Trophoblast cell (in vitro differentiated cells and primary cell): ENCODE measurements at regions not wholly inside any gene's neighbourhood (a gene's known extent, or its start where the extent isn't known, plus 50 kb on each side); places are given as distances from the start of the nearest gene placed in this dataset.
"Not testable (repeated sequence)": the region's sequence is repeated elsewhere in the genome, so short reads cannot be mapped to it uniquely, and the experiment has no call there.

Experiments used
- DNase-seq, 2 donors: peaks; one replicate each; pipeline ENCODE4 v3.0.0-alpha.2; 2016
- H2AFZ ChIP-seq: 2 replicates; pipeline ENCODE4 v1.6.1; 2013; ENCODE audit warnings: low read length, moderate library complexity, mild to moderate bottlenecking; ENCODE audit not compliant: insufficient read depth, poor library complexity
- H2AK5ac ChIP-seq: 2 replicates; pipeline ENCODE4 v1.6.1; 2013; ENCODE audit warnings: mild to moderate bottlenecking, low read length
- H2BK120ac ChIP-seq: 2 replicates; pipeline ENCODE4 v1.6.1; 2013; ENCODE audit warnings: low read length, mild to moderate bottlenecking, moderate library complexity; ENCODE audit not compliant: insufficient read depth, poor library complexity
- H2BK12ac ChIP-seq: 2 replicates; pipeline ENCODE4 v1.6.1; 2013; ENCODE audit warnings: mild to moderate bottlenecking, low read length, moderate library complexity
- H2BK5ac ChIP-seq: 2 replicates; pipeline ENCODE4 v1.6.1; 2013; ENCODE audit warnings: low read length, low read depth, moderate library complexity, mild to moderate bottlenecking; ENCODE audit not compliant: poor library complexity
- H3K14ac ChIP-seq: 2 replicates; pipeline ENCODE4 v1.6.1; 2013; ENCODE audit warnings: mild to moderate bottlenecking, low read length
- H3K18ac ChIP-seq: 2 replicates; pipeline ENCODE4 v1.6.1; 2013; ENCODE audit warnings: mild to moderate bottlenecking, low read length
- H3K23ac ChIP-seq: 2 replicates; pipeline ENCODE4 v1.6.1; 2013; ENCODE audit warnings: low read length
- H3K27ac ChIP-seq: 2 replicates; pipeline ENCODE4 v1.5.1; 2013; ENCODE audit warnings: low read depth, mild to moderate bottlenecking, inconsistent platforms, low read length, moderate library complexity
- H3K27me3 ChIP-seq: 2 replicates; pipeline ENCODE4 v1.6.1; 2013; ENCODE audit warnings: inconsistent platforms, mild to moderate bottlenecking, low read length, moderate library complexity; ENCODE audit not compliant: insufficient read depth
- H3K36me3 ChIP-seq, 2 experiments: 1 replicate in 1 of 2; 2 replicates in 1 of 2; pipeline ENCODE4 v1.6.1; 2013; ENCODE audit warnings: low read length in 2 of 2, mild to moderate bottlenecking in 2 of 2, moderate library complexity in 1 of 2; ENCODE audit not compliant: insufficient read depth in 2 of 2, control insufficient read depth in 1 of 2
- H3K4ac ChIP-seq: 2 replicates; pipeline ENCODE4 v1.6.1; 2013; ENCODE audit warnings: low read depth, mild to moderate bottlenecking, low read length, moderate library complexity
- H3K4me1 ChIP-seq, 2 experiments: 1 replicate in 1 of 2; 2 replicates in 1 of 2; pipeline ENCODE4 v1.6.1; 2013; ENCODE audit warnings: low read length in 2 of 2, mild to moderate bottlenecking in 2 of 2, moderate library complexity in 1 of 2; ENCODE audit not compliant: insufficient read depth in 2 of 2, control insufficient read depth in 1 of 2
- H3K4me2 ChIP-seq: 2 replicates; pipeline ENCODE4 v1.6.1; 2013; ENCODE audit warnings: inconsistent platforms, mild to moderate bottlenecking, low read length, moderate library complexity
- H3K4me3 ChIP-seq: 2 replicates; pipeline ENCODE4 v1.5.1; 2013; ENCODE audit warnings: mild to moderate bottlenecking, low read depth, low read length, inconsistent platforms
- H3K79me1 ChIP-seq: one replicate; pipeline ENCODE4 v1.6.1; 2013; ENCODE audit warnings: low read length
- H3K79me2 ChIP-seq: 2 replicates; pipeline ENCODE4 v1.6.1; 2013; ENCODE audit warnings: low read length, mild to moderate bottlenecking; ENCODE audit not compliant: control insufficient read depth, insufficient read depth, poor library complexity
- H3K9ac ChIP-seq: 2 replicates; pipeline ENCODE4 v1.6.1; 2013; ENCODE audit warnings: mild to moderate bottlenecking, low read length
- H3K9me3 ChIP-seq: 2 replicates; pipeline ENCODE4 v1.6.1; 2013; ENCODE audit warnings: low read depth, mild to moderate bottlenecking, control low read depth, inconsistent platforms, low read length; ENCODE audit not compliant: insufficient read depth
- H4K12ac ChIP-seq: 2 replicates; pipeline ENCODE4 v1.6.1; 2013; ENCODE audit warnings: low read depth, mild to moderate bottlenecking, low read length, moderate library complexity
- H4K8ac ChIP-seq: 2 replicates; pipeline ENCODE4 v1.6.1; 2013; ENCODE audit warnings: low read depth, mild to moderate bottlenecking, low read length, moderate library complexity
- H4K91ac ChIP-seq: one replicate; pipeline ENCODE4 v1.6.1; 2013; ENCODE audit warnings: low read depth, mild to moderate bottlenecking, low read length, moderate library complexity
- WGBS: extraction: QIAGEN DNeasy Blood & Tissue Kit; methylation state at CpG from one replicate; pipeline ENCODE4 v1.1.7; 2013; ENCODE audit warnings: missing lambda C conversion rate; ENCODE audit not compliant: insufficient read length, insufficient coverage; ENCODE audit errors: extremely low coverage; 5-methylcytosine and 5-hydroxymethylcytosine counted together

DNA sequence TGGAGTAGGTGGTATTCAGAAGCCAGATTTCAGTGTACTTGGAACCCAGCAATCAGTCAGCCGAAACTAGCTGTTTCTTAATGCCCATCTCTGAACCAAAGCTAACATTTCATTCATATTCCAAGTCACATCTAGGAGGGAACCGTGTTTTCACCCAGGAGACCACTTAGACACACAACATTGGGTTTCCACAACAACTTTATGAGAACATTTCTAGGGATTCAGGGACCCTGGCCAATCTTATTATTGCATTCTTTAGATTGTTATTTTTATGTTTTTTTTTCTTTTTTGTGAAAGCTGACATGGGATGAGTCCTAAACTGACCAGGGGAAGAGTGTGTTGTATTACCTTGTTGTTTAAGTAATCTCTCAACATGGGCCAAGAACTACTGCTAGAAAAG, 72.5 kb upstream of the KIAA0040 start:
- Histone ChIP-seq H4K12ac (no peak overlapping the region), H3K4me3 (no peak overlapping the region), H4K91ac (no peak overlapping the region), H3K4me1 (peaks cover 10 to 16% of the 10 kb centered on the region in 2 experiments), H3K4ac (no peak overlapping the region), H2BK120ac (no peak overlapping the region), H2BK12ac (no peak overlapping the region), H3K9me3 (peaks cover 3% of the 10 kb centered on the region), H3K27ac (no peak overlapping the region), H3K27me3 (no peaks in the 10 kb centered on the region), H2AFZ (no peak overlapping the region), H3K18ac (no peak overlapping the region), H3K79me1 (peaks cover 21% of the 10 kb centered on the region), H3K79me2 (no peaks in the 10 kb centered on the region), H3K23ac (no peak overlapping the region), H2AK5ac (no peak overlapping the region), H2BK5ac (no peak overlapping the region), H3K36me3 (no peaks in the 10 kb centered on the region), H3K4me2 (no peak overlapping the region), H3K9ac (no peak overlapping the region), H3K14ac (no peak overlapping the region), H4K8ac (no peak overlapping the region)
- no CpG with 5 or more reads among the region's 2 CpGs for WGBS
- DNase-seq, result no peak

DNA sequence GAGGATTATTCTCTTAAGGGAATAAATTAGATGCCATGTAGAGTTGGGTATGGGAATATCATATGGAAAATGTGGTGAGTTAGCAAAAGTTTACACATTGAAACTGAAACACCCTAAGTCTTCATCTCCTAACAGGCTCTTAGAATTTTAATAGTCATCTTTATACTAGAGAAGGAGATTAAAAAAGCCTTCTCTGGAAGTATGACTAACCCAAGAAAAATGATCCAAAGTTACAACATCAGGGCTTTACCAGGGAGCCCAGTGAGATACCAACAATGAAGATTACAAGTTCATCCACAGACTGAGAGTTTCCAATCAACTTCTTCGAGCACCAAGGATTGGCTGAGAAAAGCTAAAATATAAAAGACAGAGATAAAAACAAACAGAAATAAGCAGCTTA, 70.0 kb upstream of the KIAA0040 start:
- WGBS, result no CpG with 5 or more reads among the region's 1 CpG
- no peak overlapping the region for H3K23ac ChIP-seq
- no peak overlapping the region for H3K4me2 ChIP-seq
- peaks cover 3% of the 10 kb centered on the region for H3K9me3 ChIP-seq
- no peaks in the 10 kb centered on the region for H3K27me3 ChIP-seq
- no peaks in the 10 kb centered on the region for H3K79me2 ChIP-seq
- H3K4ac ChIP-seq, result no peak overlapping the region
- no peak overlapping the region for H2BK120ac ChIP-seq
- DNase-seq, result peak in 1 of 2 donors; percentile 44
- H2AFZ ChIP-seq, result no peak overlapping the region
- H4K8ac ChIP-seq, result no peak overlapping the region
- H2BK12ac ChIP-seq, result no peak overlapping the region
- H3K36me3 ChIP-seq, result no peaks in the 10 kb centered on the region
- no peak overlapping the region for H3K9ac ChIP-seq
- H3K79me1 ChIP-seq, result peaks cover 6% of the 10 kb centered on the region
- H3K14ac ChIP-seq, result no peak overlapping the region
- H4K12ac ChIP-seq, result no peak overlapping the region
- no peak overlapping the region for H3K18ac ChIP-seq
- peaks cover 2 to 4% of the 10 kb centered on the region in 2 experiments for H3K4me1 ChIP-seq
- H2BK5ac ChIP-seq, result no peak overlapping the region
- no peak overlapping the region for H2AK5ac ChIP-seq
- no peak overlapping the region for H3K4me3 ChIP-seq
- H3K27ac ChIP-seq, result no peak overlapping the region
- H4K91ac ChIP-seq, result no peak overlapping the region

DNA sequence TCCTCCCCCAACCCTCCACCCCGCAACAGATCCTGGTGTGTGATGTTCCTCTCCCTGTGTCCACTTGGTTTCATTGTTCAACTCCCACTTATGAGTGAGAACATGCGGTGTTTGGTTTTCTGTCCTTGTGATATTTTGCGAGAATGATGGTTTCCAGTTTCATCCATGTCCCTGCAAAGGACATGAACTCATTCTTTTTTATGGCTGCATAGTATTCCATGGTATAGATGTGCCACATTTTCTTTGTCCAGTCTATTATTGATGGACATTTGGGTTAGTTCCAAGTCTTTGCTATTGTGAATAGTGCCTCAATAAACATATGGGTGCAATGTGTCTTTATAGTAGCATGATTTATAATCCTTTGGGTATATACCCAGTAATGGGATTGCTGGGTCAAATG, 63.7 kb upstream of the KIAA0040 start:
- not testable (repeated sequence) for H2BK5ac ChIP-seq, H3K14ac ChIP-seq, H3K9ac ChIP-seq, H2BK12ac ChIP-seq, H2BK120ac ChIP-seq, H3K36me3 ChIP-seq, H3K27ac ChIP-seq, H3K18ac ChIP-seq, H2AK5ac ChIP-seq, H3K79me2 ChIP-seq, H2AFZ ChIP-seq, H4K12ac ChIP-seq, H3K79me1 ChIP-seq, H4K91ac ChIP-seq, H3K4me3 ChIP-seq, H3K4me1 ChIP-seq, H4K8ac ChIP-seq, H3K9me3 ChIP-seq, H3K27me3 ChIP-seq, DNase-seq, H3K4ac ChIP-seq, H3K4me2 ChIP-seq, H3K23ac ChIP-seq
- no CpG with 5 or more reads among the region's 3 CpGs for WGBS

DNA sequence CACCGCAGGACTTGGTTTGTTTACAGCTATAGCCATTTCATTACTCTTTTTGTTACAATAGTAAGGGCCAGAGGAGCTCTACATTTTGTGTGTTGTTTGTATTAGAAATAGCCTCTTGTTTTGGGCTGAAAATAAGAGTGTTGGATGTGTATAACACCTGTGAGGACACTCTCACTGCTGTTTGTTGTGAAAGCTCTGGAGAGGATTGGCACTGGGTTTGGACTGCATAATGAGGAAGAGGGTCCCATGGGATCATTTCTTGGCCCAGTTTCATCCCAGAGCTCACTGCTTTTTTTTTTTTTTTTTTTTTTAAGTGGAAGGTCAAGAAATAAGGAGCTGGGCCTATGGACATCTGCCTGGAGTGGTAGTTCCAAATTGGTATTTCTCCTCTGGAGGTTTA, 61.6 kb upstream of the KIAA0040 start:
- Histone ChIP-seq H4K91ac (no peak overlapping the region), H3K4me2 (no peak overlapping the region), H4K8ac (no peak overlapping the region), H2AK5ac (no peak overlapping the region), H3K23ac (no peak overlapping the region), H3K79me2 (no peaks in the 10 kb centered on the region), H4K12ac (no peak overlapping the region), H2BK120ac (no peak overlapping the region), H2BK12ac (no peak overlapping the region), H3K36me3 (no peaks in the 10 kb centered on the region), H3K14ac (no peak overlapping the region), H3K4me1 (peaks cover 0 to 7% of the 10 kb centered on the region in 2 experiments), H3K4ac (no peak overlapping the region), H3K27me3 (no peaks in the 10 kb centered on the region), H3K79me1 (no peaks in the 10 kb centered on the region), H2BK5ac (no peak overlapping the region), H3K18ac (no peak overlapping the region), H2AFZ (no peak overlapping the region), H3K4me3 (no peak overlapping the region), H3K9me3 (no peaks in the 10 kb centered on the region), H3K27ac (no peak overlapping the region), H3K9ac (no peak overlapping the region)
- DNase-seq, result no peak
- no CpG with 5 or more reads among the region's 1 CpG for WGBS
